A549 (cell line): ENCODE measurements at regions not wholly inside any gene's neighbourhood (a gene's known extent, or its start where the extent isn't known, plus 50 kb on each side); places are given as distances from the start of the nearest gene placed in this dataset.

ENCODE experiments used
- ATAC-seq, 2 experiments: fragments of 200-7000 bp in 1 of 2; fragments of >200 bp in 1 of 2; cut with Nextera tagmentation in 1 of 2; cut with Tn5 transposase in 1 of 2; 3 replicates each; pipeline versions ENCODE4 v1.8.0 to v1.9.1; 2018 to 2020; ENCODE audit warnings: mild to moderate bottlenecking in 1 of 2, moderate library complexity in 1 of 2
- CTCF ChIA-PET: fragments of 300-600 bp; sonication (Branson Sonifier 250); formaldehyde crosslinking; extraction: SDS; loops from one replicate; lab custom pipeline; 2021; ENCODE audit warnings: antibody characterized with exemption, inconsistent platforms; lab: Yijun Ruan, JAX
- POLR2A ChIA-PET: fragments of 350-600 bp; formaldehyde crosslinking; extraction: SDS; loops from one replicate; lab custom pipeline; 2021; ENCODE audit warnings: antibody characterized with exemption, inconsistent platforms; lab: Yijun Ruan, JAX
- DNase-seq, 2 experiments: peaks; one replicate each; pipeline versions ENCODE4 v3.0.0 to v3.0.0-alpha.2; 2011 to 2016; ENCODE audit warnings: low read depth in 1 of 2, low spot score in 1 of 2
- FAIRE-seq: peaks from 2 replicates; lab custom pipeline; 2011; peaks lifted over from hg19 to GRCh38; lab: Jason Lieb, UNC
- H3K27ac ChIP-seq, 2 experiments: fragments of >200 bp; sonication (Bioruptor Twin); formaldehyde crosslinking; 3 replicates each; pipeline ENCODE4 v1.5.1; 2016 to 2017
- H3K4me1 ChIP-seq: fragments of >200 bp; sonication (Bioruptor Twin); formaldehyde crosslinking; 3 replicates; pipeline ENCODE4 v1.6.1; 2016
- H3K4me2 ChIP-seq: fragments of >200 bp; sonication (Bioruptor Twin); formaldehyde crosslinking; 3 replicates; pipeline ENCODE4 v1.6.1; 2016
- H3K4me3 ChIP-seq: fragments of >200 bp; sonication (Bioruptor Twin); formaldehyde crosslinking; 3 replicates; pipeline ENCODE4 v1.5.1; 2016
- H3K9me3 ChIP-seq: fragments of >200 bp; sonication (Bioruptor Twin); formaldehyde crosslinking; 3 replicates; pipeline ENCODE4 v1.6.1; 2016
- BHLHE40 ChIP-seq: IDR thresholded peaks from 2 replicates; pipeline ENCODE4 v1.6.1; 2012; ENCODE audit warnings: low read depth, low read length, inconsistent platforms
- CHD2 ChIP-seq: fragments of 150-350 bp; IDR thresholded peaks from 2 replicates; pipeline ENCODE4 v1.6.1; 2014; ENCODE audit warnings: low read length; ENCODE audit not compliant: partially characterized antibody
- CTCF ChIP-seq: fragments of >200 bp; sonication (Bioruptor Twin); formaldehyde crosslinking; IDR thresholded peaks from 3 replicates; pipeline ENCODE4 v1.5.1; 2016
- E2F6 ChIP-seq: IDR thresholded peaks from 2 replicates; pipeline ENCODE4 v1.6.1; 2012; ENCODE audit warnings: low read depth, borderline replicate concordance
- EHF ChIP-seq: fragments of 250-450 bp; sonication (Bioruptor Pico); IDR thresholded peaks from 2 replicates; pipeline ENCODE4 v1.5.0; 2020; ENCODE audit warnings: mild to moderate bottlenecking
- ELK1 ChIP-seq: fragments of 150-350 bp; IDR thresholded peaks from 2 replicates; pipeline ENCODE4 v1.6.1; 2014; ENCODE audit warnings: low read depth, mild to moderate bottlenecking, low read length
- FOSB ChIP-seq: fragments of 250-450 bp; sonication (Bioruptor Pico); IDR thresholded peaks from 2 replicates; pipeline ENCODE4 v1.5.0; 2020; ENCODE audit warnings: mild to moderate bottlenecking, moderate library complexity
- HEYL ChIP-seq: fragments of 250-450 bp; sonication (Bioruptor Pico); IDR thresholded peaks from 2 replicates; pipeline ENCODE4 v1.8.0; 2021; ENCODE audit warnings: mild to moderate bottlenecking, moderate library complexity
- HMGXB4 ChIP-seq: fragments of 250-450 bp; sonication (Bioruptor Pico); IDR thresholded peaks from 2 replicates; pipeline ENCODE4 v1.5.0; 2021; ENCODE audit warnings: mild to moderate bottlenecking, moderate library complexity, borderline replicate concordance
- HOXB13 ChIP-seq: fragments of 250-450 bp; sonication (Bioruptor Pico); IDR thresholded peaks from 2 replicates; pipeline ENCODE4 v1.5.0; 2020; ENCODE audit warnings: low read depth, mild to moderate bottlenecking, moderate library complexity
- HOXB5 ChIP-seq: fragments of 250-450 bp; sonication (Bioruptor Pico); IDR thresholded peaks from 2 replicates; pipeline ENCODE4 v1.5.0; 2020; ENCODE audit warnings: mild to moderate bottlenecking, moderate library complexity
- KDM5A ChIP-seq: fragments of 200-600 bp; sonication (generic); IDR thresholded peaks from 2 replicates; pipeline ENCODE4 v1.6.1; 2016; ENCODE audit warnings: antibody characterized with exemption, mild to moderate bottlenecking
- MAX ChIP-seq: IDR thresholded peaks from 2 replicates; pipeline ENCODE4 v1.6.1; 2012
- MYC ChIP-seq: IDR thresholded peaks from 2 replicates; pipeline ENCODE4 v1.6.1; 2012; ENCODE audit warnings: mild to moderate bottlenecking, inconsistent platforms, low read length, improper control_type of control experiment, borderline replicate concordance
- NFE2L2 ChIP-seq: fragments of 150-350 bp; conservative IDR thresholded peaks from 2 replicates; pipeline ENCODE4 v1.6.1; 2014; ENCODE audit warnings: low read length
- NR3C1 ChIP-seq: fragments of >200 bp; sonication (Bioruptor Twin); formaldehyde crosslinking; IDR thresholded peaks from 3 replicates; pipeline ENCODE4 v1.6.1; 2017
- POLR2AphosphoS2 ChIP-seq: conservative IDR thresholded peaks from 2 replicates; pipeline ENCODE4 v1.6.1; 2012; ENCODE audit warnings: low read length, improper control_type of control experiment, inconsistent platforms
- RAD21 ChIP-seq, 2 experiments: fragments of >200 bp in 1 of 2; sonication (Bioruptor Twin) in 1 of 2; formaldehyde crosslinking in 1 of 2; IDR thresholded peaks in 1 of 2; conservative IDR thresholded peaks in 1 of 2; 2 replicates in 1 of 2; 3 replicates in 1 of 2; pipeline ENCODE4 v1.6.1; 2012 to 2018; ENCODE audit warnings: inconsistent platforms in 1 of 2
- RARB ChIP-seq: fragments of 250-450 bp; sonication (Bioruptor Pico); IDR thresholded peaks from 2 replicates; pipeline ENCODE4 v1.8.0; 2021; ENCODE audit warnings: mild to moderate bottlenecking, moderate library complexity
- ZC3H11A ChIP-seq: fragments of 450-650 bp; IDR thresholded peaks from 2 replicates; pipeline ENCODE4 v1.6.1; 2014; ENCODE audit warnings: antibody characterized with exemption, mild to moderate bottlenecking
- WGBS: methylation state at CpG from one replicate; pipeline ENCODE4 v1.1.6; 2017; ENCODE audit errors: missing lambda C conversion rate; 5-methylcytosine and 5-hydroxymethylcytosine counted together

GRCh38 chr9:85156652-85157051 is 487.1 kb downstream of the NTRK2 start:
- no peak overlapping the region for H3K4me2 ChIP-seq
- TF ChIP-seq CTCF (no peak), HEYL (no peak), FOSB (CRISPR knock-in tag) (no peak), EHF (CRISPR knock-in tag) (no peak), HMGXB4 (CRISPR knock-in tag) (no peak), BHLHE40 (no peak), CHD2 (no peak), RAD21 (conservative IDR thresholded peaks at IDR 0.05 in 1 of 2, IDR thresholded peaks at IDR 0.05 in 1 of 2) (no peak), KDM5A (no peak), MAX (no peak), POLR2AphosphoS2 (no peak)
- TF ChIP-seq, all 56 proteins: peak for 0
- 46% methylated on average over 2 of the region's 2 CpGs for WGBS
- ChIA-PET POLR2A (no interaction called here), CTCF (interaction anchor here (1.2 kb wide), 1 partner anchor 17 kb away, joined by 3 read pairs; no protein-coding TSS in a partner anchor)
- DNase-seq (no peak), ATAC-seq (no peak), FAIRE-seq (no peak)
- Histone ChIP-seq H3K4me3 (no peak overlapping the region), H3K4me1 (no peaks in the 10 kb centered on the region), H3K9me3 (no peaks in the 10 kb centered on the region), H3K27ac (no peak overlapping the region)

GRCh38 chr9:85155352-85155751 is 485.8 kb downstream of the NTRK2 start:
- ATAC-seq (no peak), DNase-seq (no peak), FAIRE-seq (no peak)
- no peak overlapping the region for H3K4me2 ChIP-seq
- WGBS = 11% methylated on average over 2 of the region's 2 CpGs
- H3K4me1 ChIP-seq = no peaks in the 10 kb centered on the region
- no peak overlapping the region for H3K4me3 ChIP-seq
- no peak overlapping the region for H3K27ac ChIP-seq
- no peaks in the 10 kb centered on the region for H3K9me3 ChIP-seq
- ChIA-PET CTCF (interaction anchor here (2.1 kb wide), 1 partner anchor 12 kb away, joined by 13 read pairs; no protein-coding TSS in a partner anchor), POLR2A (no interaction called here)
- TF ChIP-seq MYC (no peak), E2F6 (no peak), NR3C1 (no peak), NFE2L2 (no peak), CHD2 (no peak), HOXB13 (CRISPR knock-in tag) (no peak), RARB (no peak), ELK1 (no peak), HOXB5 (CRISPR knock-in tag) (no peak), ZC3H11A (no peak)
